Epidermal melanocyte (primary cell): ENCODE measurements at regions not wholly inside any gene's neighbourhood (a gene's known extent, or its start where the extent isn't known, plus 50 kb on each side); places are given as distances from the start of the nearest gene placed in this dataset.

Experiments
- DNase-seq: peaks from one replicate; pipeline ENCODE4 v3.0.0; 2011; ENCODE audit warnings: low spot score; ENCODE audit not compliant: insufficient read length

DNA sequence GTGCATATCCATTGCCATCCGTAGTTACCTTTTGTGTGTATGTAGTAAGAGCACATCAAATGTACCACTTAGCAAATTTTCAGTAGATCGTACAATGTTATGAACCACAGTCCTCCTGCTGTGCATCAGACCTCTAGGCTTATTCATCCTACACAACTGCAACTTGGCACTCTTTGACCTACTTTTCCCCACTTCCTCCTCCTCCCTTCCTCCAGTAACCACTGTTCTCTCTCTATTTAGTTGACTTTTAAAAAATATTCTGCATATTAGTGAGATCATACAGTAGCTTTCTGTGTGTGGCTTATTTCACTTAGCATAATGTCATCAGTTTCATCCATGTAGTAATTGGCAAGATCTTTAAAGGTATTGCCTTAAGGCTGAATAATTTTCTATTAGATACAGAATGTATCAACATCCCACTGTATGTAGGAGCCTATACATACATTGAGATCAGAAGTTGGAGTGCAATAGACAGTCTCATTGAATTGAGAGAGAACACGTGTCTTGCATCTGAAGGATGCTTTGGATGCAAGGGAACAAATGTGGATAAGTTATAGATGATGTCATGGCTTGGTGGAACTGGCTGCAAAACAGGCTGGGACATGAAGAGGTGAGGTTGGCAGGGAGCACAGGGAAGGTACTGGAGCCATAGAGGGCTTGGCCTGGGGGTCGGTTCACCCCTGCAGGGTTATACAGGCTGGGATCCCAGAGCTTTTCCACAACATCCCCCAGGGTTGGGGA is 83.0 kb upstream of the FAM180A start:
- no peak for DNase-seq

DNA sequence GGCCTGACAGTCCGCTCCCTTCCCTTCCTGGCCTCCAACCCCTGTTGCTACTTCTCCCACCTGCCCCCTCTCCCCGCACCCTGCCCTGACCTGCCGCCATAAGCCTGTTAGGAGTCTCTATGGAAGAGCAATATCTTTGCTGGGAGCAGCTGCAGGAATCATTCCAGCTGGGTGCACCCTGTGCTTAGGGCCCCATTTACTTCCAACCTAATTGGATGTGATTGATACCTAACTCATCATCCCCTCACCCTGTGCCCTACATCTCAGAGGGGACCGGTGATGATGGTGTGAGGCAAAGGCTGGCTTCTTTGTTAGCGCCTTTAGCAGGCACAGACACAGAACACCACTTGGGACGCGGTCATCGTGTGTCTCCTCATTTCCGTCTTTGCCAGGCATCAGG is 80.0 kb upstream of the FAM180A start:
- no peak for DNase-seq

DNA sequence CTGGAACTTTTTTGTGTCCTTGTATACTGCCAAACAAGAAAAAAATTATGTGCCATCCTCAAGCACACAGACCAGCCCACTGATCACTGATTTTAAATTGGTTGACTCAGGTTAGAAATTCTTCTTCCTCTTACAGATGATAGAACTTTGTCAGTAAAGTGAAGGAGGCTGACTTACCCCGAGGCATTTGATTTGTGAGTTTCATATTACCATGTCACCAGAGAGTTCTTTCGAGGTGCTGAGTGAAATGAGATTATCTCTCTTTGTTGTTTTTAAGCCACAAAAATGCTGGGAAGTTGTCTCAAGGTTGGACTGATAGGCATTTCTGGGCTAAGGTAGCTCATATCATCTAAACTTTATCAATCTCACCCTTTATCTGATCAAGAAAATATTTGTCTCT is 78.8 kb upstream of the FAM180A start:
- DNase-seq: no peak

DNA sequence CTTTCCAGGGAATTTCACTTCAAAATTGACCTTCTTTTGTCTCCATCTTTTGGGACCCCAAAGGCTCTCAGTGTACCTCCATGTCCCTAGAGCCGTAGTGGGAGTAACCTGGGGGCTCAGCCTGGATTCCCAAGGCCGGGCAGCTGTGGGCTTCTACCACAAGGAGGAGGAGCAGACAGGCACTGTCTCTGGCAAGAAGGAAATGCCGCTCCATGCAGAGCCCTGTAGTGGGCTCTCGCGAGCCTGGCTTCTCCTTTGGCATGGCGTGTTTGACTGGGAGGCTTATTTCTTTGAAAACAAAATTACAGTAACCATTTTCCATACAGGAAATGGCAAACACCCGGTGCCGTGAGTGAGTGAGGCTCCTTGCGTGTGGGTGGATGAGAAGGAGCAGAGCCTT is 76.8 kb upstream of the FAM180A start:
- DNase-seq: no peak

DNA sequence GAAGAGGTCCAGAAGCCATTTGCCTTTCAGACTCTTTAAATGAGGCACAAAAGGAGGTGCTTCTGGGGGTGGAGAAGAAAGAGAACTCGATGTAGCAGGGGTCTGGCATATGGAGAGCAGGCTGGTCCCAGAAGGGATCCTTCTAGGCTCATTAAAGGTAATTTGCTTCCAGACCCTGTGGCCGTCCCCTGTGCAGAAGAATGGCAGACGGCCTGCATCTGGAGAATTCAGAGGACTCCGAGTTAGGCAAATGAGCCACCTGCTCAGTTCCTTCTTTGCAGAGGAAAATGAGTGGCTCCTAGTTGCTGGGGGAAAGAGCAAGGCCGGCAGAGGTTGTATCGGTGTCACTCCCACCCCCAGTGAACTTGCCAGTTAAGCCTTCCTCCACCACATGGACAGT is 73.8 kb upstream of the FAM180A start:
- no peak for DNase-seq

DNA sequence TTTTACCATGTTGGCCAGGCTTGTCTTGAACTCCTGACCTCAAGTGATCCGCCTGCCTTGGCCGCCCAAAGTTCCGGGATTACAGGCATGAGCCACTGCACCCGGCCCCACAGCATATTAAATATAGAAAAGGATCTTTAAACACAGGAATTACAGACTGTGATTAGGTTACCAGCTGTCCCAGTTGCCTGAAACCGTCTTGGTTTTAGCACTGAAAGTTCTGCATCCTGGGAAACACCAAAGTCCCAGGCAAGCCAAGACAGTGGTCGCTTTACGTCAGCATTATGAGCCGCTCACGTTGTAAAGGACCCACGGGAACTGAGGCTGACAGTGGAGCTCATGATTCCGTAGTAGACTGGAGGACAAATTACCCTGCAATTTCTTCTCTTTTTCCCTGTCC is 69.0 kb upstream of the FAM180A start:
- no peak for DNase-seq

DNA sequence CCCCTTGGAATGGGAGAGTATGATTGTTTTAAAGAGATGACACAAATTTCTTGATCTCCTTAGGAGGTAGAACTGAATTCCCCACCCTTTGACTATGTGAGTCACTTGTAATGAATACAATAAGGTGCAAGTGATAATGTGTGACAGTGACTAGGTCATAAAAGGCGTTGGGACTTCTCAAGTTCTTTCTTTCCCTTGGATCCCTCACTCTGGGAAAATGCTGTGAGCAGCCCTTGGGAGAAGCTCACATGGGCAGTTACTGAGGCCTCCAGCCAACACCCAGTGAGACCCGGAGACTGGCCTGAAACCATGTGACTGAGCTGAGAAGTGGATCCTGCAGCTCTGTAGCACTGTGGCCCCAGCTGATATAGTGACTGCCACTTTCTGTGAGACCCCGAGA is 66.4 kb upstream of the FAM180A start:
- DNase-seq: no peak

DNA sequence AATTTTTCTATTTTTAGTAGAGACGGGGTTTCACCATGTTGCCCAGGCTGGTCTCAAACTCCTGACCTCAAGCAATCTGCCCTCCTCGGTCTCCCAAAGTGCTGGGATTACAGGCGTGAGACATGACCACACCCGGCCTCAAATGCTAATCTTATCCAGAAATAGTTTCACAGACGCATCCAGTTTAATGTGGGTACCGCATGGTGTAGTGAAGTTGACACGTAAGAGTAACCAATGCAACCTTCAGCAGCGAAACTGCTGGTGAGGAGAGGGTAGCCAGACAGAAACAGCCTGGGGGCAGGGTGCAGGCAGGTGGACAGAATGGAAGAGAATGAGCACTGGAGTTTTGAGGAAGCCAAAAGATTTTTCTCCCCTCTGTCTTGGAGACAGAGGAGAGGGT is 63.5 kb upstream of the FAM180A start:
- DNase-seq: no peak

DNA sequence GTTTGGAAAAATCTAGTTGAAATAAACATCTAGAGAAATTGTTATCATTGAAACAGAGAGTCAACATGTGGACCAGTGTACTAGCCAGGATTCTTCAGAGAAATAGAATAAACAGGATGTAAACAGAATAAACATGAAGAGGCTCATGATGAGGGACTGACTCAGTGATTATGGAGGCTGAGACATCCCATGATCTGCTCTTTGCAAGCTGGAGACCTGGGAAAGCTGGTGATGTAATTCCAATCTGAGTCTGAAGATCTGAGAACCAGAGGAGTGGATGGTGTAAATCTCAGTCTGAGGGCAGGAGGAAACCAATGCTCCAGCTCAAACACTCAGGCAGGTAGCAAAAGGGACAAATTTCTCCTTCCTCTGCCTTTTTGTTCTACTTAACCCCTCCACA is 62.9 kb upstream of the FAM180A start:
- DNase-seq: no peak

DNA sequence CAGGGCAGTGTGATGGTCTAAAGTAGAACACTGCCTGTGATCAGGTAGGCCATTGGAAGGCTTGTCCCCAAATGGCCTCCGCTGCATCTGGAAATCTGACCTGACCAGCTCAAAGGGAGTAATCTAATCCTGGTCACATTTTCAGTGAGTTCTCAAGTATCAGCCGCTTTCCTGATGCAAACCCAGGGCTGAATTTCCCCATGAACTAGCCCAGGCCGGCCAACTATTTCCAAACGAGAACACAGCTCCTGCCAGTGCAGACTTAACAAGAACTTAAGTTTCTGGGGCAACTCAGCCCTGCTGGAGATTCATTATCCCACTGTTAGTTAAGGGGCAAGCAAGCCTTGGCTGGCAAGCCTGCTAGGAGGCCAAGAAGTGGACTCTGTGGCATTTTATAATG is 59.6 kb upstream of the FAM180A start:
- DNase-seq: no peak

DNA sequence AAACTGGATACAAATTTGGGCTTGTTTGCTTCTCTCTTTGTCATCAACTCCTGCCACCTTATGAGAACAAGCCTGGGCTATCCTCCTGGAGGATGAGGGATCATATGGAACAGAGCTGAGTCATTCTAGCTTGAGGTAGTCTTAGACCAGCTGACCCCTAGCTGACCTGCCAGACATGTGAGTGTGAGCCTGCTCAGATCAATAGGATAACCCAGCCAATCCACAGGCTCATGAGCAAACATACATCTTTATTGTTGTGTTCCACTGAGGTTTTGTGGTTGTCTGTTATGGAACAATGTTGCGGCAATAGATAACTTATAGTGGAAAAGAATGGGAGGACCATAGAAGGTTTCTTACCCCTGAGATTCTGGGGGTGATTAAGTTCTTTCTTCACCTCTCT is 54.5 kb upstream of the FAM180A start:
- DNase-seq: no peak

DNA sequence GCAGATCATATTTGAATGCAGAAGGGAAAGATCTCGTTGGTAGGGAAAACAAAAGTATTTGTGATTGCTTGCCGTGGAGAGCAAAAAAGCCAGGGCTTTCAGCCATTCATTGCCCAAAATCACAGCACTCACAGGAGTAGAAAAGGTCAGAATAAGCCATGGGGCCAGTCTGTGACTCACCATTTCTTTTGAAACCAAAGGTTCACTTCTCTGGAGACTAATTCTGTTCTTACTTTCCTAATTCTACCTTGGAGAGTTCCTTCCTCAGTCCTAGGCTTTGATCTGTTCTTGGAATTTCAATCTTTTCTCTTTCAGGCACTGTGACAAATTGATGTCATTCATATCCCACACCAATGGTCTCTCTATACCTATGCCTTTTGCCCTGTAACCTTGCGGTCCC is 54.1 kb upstream of the FAM180A start:
- DNase-seq: no peak

DNA sequence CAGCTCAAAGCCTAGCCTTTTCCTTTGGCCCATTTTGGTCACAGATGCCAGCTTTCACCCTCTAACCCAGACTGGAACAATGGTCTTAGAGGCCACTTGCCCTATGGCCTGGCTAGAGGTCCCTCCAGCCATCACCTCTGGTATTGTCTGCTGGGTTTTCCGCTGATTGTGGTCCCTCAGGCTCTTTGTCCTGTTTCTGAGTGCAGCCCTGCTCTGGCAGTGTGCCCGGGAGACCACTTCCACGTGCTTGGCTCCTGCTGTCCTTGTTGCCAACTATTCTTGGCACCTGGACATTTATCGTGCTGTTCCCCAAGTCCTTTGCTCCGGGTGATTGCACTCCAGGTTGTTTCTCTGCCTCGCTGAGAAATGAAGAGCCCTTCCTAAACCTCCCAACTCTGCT is 53.3 kb upstream of the FAM180A start:
- DNase-seq: no peak

DNA sequence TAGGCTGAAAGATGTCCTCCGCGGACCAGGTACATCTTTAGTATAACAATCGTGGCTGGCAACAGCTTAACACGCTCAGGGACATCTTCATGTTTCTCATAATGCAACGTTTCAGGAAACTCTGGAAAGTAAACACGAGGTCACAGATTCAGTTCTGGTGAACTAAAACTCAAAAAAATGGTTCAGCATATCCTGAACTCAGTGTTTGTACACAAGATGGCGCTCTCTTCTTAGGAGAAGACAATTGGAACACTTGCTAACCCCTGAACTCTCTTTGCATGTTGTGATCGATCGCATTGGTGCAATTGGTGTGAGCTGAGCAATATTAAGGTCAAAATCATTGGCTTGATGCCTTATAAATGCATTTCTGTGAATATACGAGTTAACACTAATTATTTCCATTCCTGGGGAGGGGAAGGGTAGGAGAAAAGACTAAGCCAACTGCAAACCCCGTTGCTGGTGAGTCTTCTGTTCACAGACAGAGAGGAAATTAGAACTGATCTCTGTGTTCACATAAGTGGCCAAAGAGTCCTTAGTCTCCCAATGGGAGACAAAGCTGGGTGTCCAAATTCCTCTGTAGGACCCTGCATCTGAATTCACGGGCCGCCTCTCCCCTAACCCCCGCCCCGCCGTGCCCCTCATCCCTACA is 52.6 kb upstream of the FAM180A start:
- DNase-seq: peak; percentile 76

DNA sequence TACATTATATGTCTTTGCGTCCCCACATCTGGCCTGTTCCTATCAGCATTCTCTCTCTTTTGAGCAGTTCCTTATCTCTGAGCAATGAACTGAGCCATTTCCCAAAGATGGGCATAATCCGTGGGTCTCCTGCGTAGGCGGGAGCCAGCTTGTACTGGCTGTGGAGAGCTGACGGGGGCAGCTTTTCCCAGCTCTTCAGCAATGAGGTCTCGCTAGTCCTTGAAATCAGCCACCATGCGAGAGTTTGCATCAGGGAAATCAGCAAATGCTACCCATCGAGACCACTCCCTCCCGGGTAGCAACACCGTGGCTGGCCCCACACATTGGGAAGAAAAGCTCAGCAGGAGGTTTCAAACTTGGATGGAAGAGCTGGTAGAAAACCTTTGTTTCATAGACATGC is 51.9 kb upstream of the FAM180A start:
- no peak for DNase-seq

DNA sequence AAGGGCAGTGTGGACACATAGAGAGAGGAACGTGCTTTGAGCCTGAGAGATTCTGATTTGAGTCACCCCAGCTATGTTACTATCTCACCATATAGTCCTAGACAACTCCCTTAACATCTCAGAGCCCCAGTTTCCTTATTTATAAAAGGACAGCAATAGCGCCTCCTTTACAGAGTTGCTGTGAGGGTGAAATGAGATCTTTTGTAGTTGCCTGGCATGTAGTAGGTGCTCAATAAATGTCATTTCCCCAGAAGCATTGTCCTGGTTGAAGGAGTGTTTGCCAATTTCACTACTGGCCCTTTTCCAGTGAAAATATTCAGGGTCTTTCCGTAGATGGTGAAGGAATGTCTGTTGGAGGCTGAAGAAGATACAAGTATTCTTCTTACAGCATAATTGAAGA is 51.3 kb upstream of the FAM180A start:
- no peak for DNase-seq
